GM18505 (cell line): ENCODE measurements at regions not wholly inside any gene's neighbourhood (a gene's known extent, or its start where the extent isn't known, plus 50 kb on each side); places are given as distances from the start of the nearest gene placed in this dataset.

Experiments used
- ATAC-seq: cut with Tn5 transposase; IDR thresholded peaks from one replicate; pipeline ENCODE4 v1.9.1; 2021; ENCODE audit not compliant: unreplicated experiment
- POLR2A ChIP-seq: IDR thresholded peaks from 4 replicates; pipeline ENCODE4 v1.6.1; 2011; ENCODE audit warnings: borderline replicate concordance; ENCODE audit not compliant: insufficient read depth, insufficient read length; ENCODE audit errors: extremely low read depth

DNA sequence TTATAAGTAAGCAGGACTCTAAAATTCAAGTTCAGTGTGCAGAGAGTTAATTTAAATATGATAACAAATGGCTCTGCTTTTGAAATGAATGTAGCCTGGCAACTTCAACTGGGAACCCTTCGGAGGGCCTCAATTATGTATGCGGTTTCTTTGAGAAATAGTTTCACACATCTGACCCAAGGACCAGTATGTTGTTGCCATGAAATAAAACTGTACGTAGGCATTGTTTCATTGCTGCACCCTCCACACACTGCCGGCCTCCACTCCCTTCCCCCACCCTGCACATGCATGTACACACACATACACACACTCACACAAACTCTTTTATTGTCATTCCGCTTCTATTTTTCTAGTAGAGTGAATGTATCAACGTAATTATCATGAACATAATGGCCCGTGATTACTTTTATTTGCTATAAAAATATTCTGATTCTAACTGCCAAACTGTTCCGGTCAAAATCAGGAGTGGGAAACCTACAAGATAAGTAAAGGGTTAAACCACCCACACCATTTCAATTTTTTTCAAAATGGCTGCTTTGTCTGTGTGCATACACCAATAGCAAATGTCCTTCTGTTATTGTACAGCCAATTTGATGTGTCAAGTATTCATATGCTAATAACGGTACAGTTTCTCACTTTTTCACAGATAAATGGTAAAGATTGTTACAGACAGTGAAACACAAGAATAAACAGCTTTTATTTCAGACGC, 215.5 kb upstream of the TMEM161B start:
- no peak for ATAC-seq
- no peak for TF ChIP-seq POLR2A

DNA sequence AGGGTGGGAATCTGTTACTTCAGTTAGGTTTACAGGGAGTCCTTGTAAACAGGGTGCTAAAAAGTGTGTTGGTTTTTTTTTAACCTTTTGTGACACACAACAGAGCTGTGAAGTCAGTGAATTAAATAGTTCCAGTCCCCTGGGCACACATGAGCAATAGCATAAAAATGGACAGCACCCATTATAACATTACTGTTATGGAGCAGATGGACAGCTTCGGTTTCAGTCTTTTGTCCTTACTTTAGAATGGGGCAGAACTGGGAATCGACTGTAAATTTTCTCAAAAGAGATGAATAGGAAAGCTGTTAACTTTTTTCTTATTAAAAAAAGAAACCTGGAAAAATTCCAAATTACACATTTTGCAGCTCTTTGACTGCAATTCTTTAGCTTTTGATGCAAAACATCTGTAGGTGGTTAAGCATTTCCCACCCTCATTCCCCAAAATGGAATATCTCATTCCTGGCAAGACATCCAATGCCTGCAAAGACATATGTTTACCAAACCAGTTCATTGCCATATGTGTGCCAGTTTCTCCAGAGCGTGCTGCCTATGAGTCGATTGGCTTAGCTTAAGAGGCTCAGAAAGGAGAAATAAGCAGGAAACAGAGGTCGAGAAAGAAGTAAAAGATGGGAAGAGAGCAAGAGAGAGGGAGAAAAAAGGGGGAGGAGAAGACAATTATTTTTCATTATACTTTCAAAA, 212.3 kb upstream of the TMEM161B start:
- TF ChIP-seq POLR2A, result no peak
- no peak for ATAC-seq

DNA sequence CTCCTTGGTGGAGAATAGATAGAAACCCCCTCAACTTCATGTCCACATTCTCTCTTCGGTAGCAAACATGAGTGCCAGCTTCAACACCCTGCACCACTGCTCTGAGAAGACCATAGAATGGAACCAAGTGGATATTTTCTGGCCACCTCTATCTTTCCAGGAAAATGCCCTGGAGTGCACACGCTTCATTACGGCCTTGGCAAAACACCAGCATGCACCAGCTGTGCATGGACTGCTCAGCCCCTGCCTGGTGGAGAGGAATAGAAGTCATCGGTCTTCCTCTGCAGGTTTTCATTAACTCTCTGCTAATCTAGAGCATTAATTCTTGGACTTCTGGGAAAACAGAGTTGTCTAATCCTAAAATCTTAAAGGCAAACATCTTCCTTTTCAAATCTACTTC, 211.6 kb upstream of the TMEM161B start:
- no peak for ATAC-seq
- no peak for TF ChIP-seq POLR2A

DNA sequence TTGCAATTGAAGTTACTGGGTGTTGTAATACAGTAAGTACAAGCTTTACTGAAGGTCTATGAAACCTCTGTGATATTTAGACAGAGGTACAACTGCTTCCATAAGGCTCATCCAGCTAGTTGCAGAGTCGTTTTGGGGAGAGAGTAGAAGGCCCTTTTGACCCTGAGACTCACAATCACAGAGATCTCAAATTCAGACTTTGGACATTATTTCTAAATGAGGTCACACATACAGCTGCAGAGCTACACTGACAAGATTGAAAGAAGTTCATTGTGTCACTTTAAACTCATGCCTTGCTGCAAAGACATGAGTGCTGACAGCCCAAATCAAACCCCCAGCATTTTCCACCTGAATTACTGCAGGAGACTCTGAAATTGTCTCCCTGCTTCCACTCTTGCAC, 205.9 kb upstream of the TMEM161B start:
- ATAC-seq, result no peak
- no peak for TF ChIP-seq POLR2A

DNA sequence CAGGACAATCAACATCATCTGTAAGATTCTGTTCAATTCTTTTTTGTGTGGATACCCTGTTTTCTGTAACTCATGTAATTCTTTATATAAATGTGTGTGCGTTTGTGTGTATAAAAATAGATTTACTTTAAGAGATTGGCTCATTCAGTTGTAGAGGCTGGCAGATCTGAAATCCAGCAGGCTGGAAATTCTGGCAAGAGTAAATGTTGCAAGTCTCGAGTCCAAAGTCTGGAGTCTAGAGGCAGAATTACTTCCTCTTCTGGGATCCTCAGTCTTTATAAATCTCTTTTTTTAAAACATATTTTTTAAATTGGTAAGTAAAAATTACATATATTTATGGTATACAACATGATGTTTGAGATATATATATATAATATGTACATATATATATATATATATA, 202.1 kb upstream of the TMEM161B start:
- no peak for ATAC-seq
- no peak for TF ChIP-seq POLR2A

DNA sequence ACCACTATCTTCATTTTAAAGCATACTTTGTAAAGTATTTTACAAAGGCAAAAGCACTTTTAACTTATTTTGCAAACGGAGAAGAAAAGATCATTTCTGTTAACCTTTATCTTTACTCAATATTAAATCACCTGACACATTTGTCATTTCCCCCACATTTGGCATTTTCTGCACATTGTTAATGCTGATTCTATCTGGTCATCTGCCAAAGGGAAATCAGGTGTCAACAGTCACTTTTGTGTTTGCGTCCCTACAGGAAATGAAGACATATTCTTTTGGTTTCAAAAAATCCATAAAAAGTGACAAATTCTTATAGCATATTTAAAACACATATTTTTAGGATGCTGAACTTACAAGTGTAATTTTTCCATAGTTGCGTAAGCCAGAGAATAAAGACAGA, 191.3 kb upstream of the TMEM161B start:
- no peak for ATAC-seq
- TF ChIP-seq POLR2A, result no peak

DNA sequence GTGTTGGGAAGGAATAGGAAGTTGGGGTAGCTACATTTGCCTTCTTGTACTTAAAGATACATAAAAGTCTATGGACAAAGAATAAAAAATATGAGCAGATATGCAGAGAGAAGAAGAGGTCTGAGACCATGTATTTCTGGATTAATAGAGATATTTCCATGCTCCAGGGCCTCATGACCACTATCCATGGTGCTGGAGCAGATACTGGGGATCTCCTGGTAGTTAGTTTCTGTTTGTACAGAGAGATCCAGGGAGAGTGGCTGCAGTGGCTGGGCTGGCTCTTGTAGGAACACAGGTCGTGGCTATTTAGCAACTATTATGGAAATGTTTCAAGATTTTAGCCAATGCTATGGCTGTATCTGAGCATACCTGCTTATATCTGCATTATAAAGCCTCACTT, 184.2 kb upstream of the TMEM161B start:
- no peak for ATAC-seq
- TF ChIP-seq POLR2A, result no peak

DNA sequence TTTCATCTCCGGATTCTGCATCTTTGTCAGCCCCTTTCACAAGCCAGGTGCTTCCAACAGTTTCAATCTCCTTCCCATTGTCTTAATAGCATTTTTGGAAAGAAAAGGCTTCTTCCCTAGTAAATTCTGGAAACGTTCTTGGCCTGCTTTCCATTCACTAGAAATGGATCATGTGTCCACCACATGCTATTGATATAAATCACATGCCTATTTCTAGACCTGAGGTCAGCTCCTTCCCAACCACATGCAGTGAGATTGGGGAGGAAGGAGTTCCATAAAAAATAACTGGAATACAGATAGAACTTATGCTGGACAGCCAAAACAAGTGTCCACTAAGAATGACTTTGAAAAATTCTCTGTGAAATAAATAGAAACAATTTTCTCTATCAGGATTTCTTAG, 181.6 kb upstream of the TMEM161B start:
- TF ChIP-seq POLR2A, result no peak
- no peak for ATAC-seq

DNA sequence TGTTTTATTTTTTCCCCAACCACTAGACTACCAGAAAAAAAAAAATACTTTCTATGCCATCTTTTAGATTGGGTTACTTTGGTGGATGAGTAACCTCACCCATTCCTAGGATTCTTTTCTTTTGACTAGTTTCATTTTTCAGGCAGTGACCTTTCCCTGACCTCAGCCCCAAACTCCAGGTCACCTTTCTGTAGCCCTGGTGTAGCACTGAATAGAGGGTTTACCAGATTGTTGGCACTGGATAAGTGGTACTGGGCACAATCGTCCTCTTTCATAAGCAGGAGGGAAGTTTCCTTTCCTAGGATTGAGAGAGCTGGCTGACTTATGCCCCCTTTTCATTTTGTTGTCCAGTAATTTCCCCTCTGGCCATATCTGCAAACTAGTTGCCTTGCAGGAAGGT, 169.4 kb upstream of the TMEM161B start:
- ATAC-seq, result no peak
- TF ChIP-seq POLR2A, result no peak

DNA sequence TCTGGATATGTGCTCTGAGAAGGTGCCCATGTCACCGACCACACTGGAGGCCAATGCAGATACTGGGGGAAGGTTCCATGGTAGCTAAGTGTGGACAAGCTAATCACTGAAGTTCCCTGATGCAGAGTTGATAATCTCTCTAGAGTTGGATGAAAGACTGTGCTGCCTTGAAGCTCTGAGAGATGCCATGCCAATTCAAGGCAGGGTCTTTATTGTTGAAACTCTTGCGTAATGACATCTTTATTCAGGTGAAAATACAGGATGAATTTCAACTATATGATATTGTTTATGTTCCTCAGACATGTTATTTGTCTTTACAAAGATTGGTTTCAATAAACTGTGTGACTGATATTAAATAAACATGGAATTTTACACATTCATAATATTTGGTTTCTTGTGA, 167.6 kb upstream of the TMEM161B start:
- ATAC-seq, result no peak
- no peak for TF ChIP-seq POLR2A

DNA sequence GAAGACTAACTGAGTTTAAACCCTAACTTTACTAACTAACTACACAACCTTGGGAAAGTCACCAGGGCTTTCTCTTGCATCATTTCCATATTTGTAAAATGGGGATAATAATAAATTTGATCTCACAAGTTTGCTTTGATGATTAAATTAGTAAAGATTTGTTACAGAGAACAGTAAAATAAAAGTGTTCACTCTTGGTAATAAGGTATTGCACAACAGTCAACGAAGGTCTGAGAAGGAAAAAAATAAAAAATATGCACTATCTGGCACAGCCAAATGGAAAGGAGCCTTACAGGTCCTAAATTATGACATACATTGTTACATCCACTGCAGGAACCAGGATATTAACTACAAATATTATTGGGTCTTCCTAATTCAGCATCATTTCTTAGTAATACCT, 160.0 kb upstream of the TMEM161B start:
- ATAC-seq, result no peak
- no peak for TF ChIP-seq POLR2A

DNA sequence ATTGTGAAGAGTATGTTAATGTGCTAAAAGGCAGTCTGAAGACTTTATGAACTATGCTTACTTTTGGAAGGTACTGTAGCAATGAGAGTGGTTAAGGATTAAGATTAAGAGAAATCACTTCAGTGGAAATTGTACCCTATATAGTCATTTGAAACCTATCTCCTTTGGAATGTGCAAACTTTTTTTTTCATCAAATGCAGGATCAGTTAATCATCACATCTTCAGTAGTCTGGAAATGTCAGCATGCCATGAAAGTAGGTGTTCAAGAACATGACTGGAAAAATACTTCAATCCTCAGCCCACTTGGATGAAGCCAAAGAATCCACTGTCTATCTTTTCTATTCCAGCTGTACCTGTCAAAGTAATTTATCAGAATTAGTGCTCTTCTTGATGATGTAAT, 157.8 kb upstream of the TMEM161B start:
- TF ChIP-seq POLR2A, result no peak
- no peak for ATAC-seq

DNA sequence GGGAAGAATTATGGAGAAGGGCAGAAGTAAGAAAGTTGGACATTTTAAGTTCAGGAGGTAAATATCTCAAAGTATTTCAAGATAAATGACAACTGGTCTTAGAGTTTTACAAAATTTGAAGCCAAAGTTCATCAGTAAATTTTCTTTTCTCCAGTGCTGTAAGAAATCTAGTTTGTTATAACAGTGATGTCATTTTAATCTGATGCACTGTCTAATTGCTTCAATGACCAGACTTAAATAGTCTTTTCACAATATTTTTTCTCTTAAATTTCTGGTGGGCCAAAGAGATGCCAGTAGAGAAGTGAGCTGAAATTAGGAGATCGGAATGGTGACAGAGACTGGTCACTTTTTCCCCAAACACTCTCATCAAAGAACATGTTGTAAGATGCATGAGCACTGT, 156.5 kb upstream of the TMEM161B start:
- ATAC-seq, result no peak
- TF ChIP-seq POLR2A, result no peak

DNA sequence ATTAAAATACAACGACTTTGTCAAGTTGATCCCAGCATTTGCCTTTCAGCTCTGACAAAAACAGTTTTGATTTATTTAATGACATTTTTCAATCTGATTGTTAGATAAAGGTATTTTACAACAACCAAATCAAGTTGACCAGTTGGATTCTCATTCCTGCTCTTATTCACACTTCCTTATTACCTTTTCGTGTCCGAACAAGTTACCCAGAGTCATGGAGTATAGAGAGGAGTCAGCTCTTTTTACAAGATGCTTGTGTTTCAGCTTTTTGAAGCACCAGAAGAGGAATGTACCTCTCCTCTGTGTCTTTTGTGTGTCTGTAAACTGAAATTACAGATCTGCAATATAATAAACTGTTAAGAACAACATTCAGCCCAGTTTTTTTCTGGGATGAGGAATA, 151.3 kb upstream of the TMEM161B start:
- ATAC-seq, result no peak
- TF ChIP-seq POLR2A, result no peak
